ENCODE measurements at regions not wholly inside any gene's neighbourhood (a gene's known extent, or its start where the extent isn't known, plus 50 kb on each side); places are given as distances from the start of the nearest gene placed in this dataset.

GRCh38 chr10:31213959-31214358 is 105.1 kb upstream of the ZEB1 start:
- TF ChIP-seq EZH2 (IDR thresholded peaks at IDR 0.05; ENCODE audit: low read length, unreplicated experiment): no peak
- TF ChIP-seq CTCF (conservative IDR thresholded peaks at IDR 0.05; ENCODE audit: low read depth, low read length): no peak

Data from PC-3 (cell line).